Keratinocyte (primary cell): ENCODE measurements at regions not wholly inside any gene's neighbourhood (a gene's known extent, or its start where the extent isn't known, plus 50 kb on each side); places are given as distances from the start of the nearest gene placed in this dataset.

Source experiments
- CTCF ChIP-seq, 3 experiments: IDR thresholded peaks in 1 of 3; conservative IDR thresholded peaks in 1 of 3; optimal IDR thresholded peaks in 1 of 3; 2 replicates in 2 of 3; 3 replicates in 1 of 3; pipeline versions ENCODE3 to v1.5.1; 2011; ENCODE audit warnings: low read length in 3 of 3, mild to moderate bottlenecking in 3 of 3, moderate library complexity in 2 of 3, control low read depth in 1 of 3, inconsistent platforms in 1 of 3; ENCODE audit not compliant: insufficient read depth in 2 of 3; ENCODE audit errors: extremely low read depth in 1 of 3
- EZH2 ChIP-seq: IDR thresholded peaks from one replicate; pipeline ENCODE4 v1.6.1; 2012; ENCODE audit warnings: inconsistent platforms, mild to moderate bottlenecking, low read length, moderate library complexity

- TF ChIP-seq EZH2 (no peak), CTCF (optimal IDR thresholded peaks at IDR 0.05 in 1 of 3, IDR thresholded peaks at IDR 0.05 in 1 of 3, conservative IDR thresholded peaks at IDR 0.05 in 1 of 3; ENCODE audit: extremely low read depth in 1 of 3, insufficient read depth in 2 of 3, low read length in 3 of 3) (no peak)
Observed at GRCh38 chr15:72961346-72961745, 90.9 kb upstream of the NEO1 start.
